SK-N-SH treated with all-trans-retinoic acid at 6 μM for 48 hours (cell line): ENCODE measurements at regions not wholly inside any gene's neighbourhood (a gene's known extent, or its start where the extent isn't known, plus 50 kb on each side); places are given as distances from the start of the nearest gene placed in this dataset.
"Not testable (repeated sequence)": the region's sequence is repeated elsewhere in the genome, so short reads cannot be mapped to it uniquely, and the experiment has no call there.

Experiments used
- ATAC-seq: fragments of 200-7000 bp; cut with Tn5 transposase; 3 replicates; pipeline ENCODE4 v1.9.1; 2020; ENCODE audit warnings: mild to moderate bottlenecking, moderate library complexity
- CSDC2 ChIP-seq: fragments of 250-450 bp; sonication (Bioruptor Pico); IDR thresholded peaks from 2 replicates; pipeline ENCODE4 v1.5.0; 2020; ENCODE audit warnings: mild to moderate bottlenecking, moderate library complexity
- ESRRG ChIP-seq: fragments of 250-450 bp; sonication (Bioruptor Pico); IDR thresholded peaks from 2 replicates; pipeline ENCODE4 v1.6.1; 2021; ENCODE audit warnings: mild to moderate bottlenecking
- GLIS3 ChIP-seq: fragments of 250-450 bp; sonication (Bioruptor Pico); IDR thresholded peaks from 2 replicates; pipeline ENCODE4 v1.5.0; 2020; ENCODE audit warnings: mild to moderate bottlenecking, moderate library complexity
- OSR1 ChIP-seq: fragments of 250-450 bp; sonication (Bioruptor Pico); IDR thresholded peaks from 2 replicates; pipeline ENCODE4 v1.8.0; 2022; ENCODE audit warnings: moderate library complexity, mild to moderate bottlenecking, inconsistent platforms
- RARB ChIP-seq: fragments of 250-450 bp; sonication (Bioruptor Pico); IDR thresholded peaks from 2 replicates; pipeline ENCODE4 v1.8.0; 2021; ENCODE audit warnings: mild to moderate bottlenecking, moderate library complexity
- SNAI2 ChIP-seq: fragments of 250-450 bp; sonication (Bioruptor Pico); IDR thresholded peaks from 2 replicates; pipeline ENCODE4 v1.5.0; 2020; ENCODE audit warnings: mild to moderate bottlenecking, moderate library complexity
- TCF4 ChIP-seq: fragments of 250-450 bp; sonication (Bioruptor Pico); IDR thresholded peaks from 2 replicates; pipeline ENCODE4 v1.8.0; 2021; ENCODE audit warnings: mild to moderate bottlenecking, moderate library complexity, borderline replicate concordance
- TOX ChIP-seq: fragments of 250-450 bp; sonication (Bioruptor Pico); IDR thresholded peaks from 2 replicates; pipeline ENCODE4 v1.8.0; 2021; ENCODE audit warnings: mild to moderate bottlenecking, moderate library complexity, borderline replicate concordance
- ZC3H10 ChIP-seq: fragments of 250-450 bp; sonication (Bioruptor Pico); IDR thresholded peaks from 2 replicates; pipeline ENCODE4 v1.5.1; 2021; ENCODE audit warnings: mild to moderate bottlenecking, moderate library complexity
- ZFP3 ChIP-seq: fragments of 250-450 bp; sonication (Bioruptor Pico); IDR thresholded peaks from 2 replicates; pipeline ENCODE4 v1.5.0; 2020; ENCODE audit warnings: mild to moderate bottlenecking, moderate library complexity
- ZFP30 ChIP-seq: fragments of 450-650 bp; formaldehyde crosslinking; IDR thresholded peaks from 2 replicates; pipeline ENCODE4 v1.5.0; 2022; ENCODE audit warnings: mild to moderate bottlenecking, moderate library complexity
- ZNF565 ChIP-seq: fragments of 450-650 bp; formaldehyde crosslinking; conservative IDR thresholded peaks from 2 replicates; pipeline ENCODE4 v1.5.0; 2020; ENCODE audit warnings: low read depth, mild to moderate bottlenecking, moderate library complexity
- ZNF70 ChIP-seq: fragments of 450-650 bp; formaldehyde crosslinking; IDR thresholded peaks from 2 replicates; pipeline ENCODE4 v1.5.0; 2020; ENCODE audit warnings: mild to moderate bottlenecking, moderate library complexity
- ZNF8 ChIP-seq: fragments of 450-650 bp; formaldehyde crosslinking; IDR thresholded peaks from 2 replicates; pipeline ENCODE4 v1.5.0; 2020; ENCODE audit warnings: mild to moderate bottlenecking, moderate library complexity
- TF ChIP-seq, protein P1 (sequence below): fragments of 250-450 bp; sonication (Bioruptor Pico); IDR thresholded peaks from 2 replicates; pipeline ENCODE4 v1.5.0; 2020; ENCODE audit warnings: mild to moderate bottlenecking, moderate library complexity
- TF ChIP-seq, protein P2 (sequence below): fragments of 250-450 bp; sonication (Bioruptor Pico); IDR thresholded peaks from 2 replicates; pipeline ENCODE4 v1.5.1; 2020; ENCODE audit warnings: low read depth, mild to moderate bottlenecking, moderate library complexity
- TF ChIP-seq, protein P3 (sequence below): fragments of 250-450 bp; sonication (Bioruptor Pico); IDR thresholded peaks from 2 replicates; pipeline ENCODE4 v1.8.0; 2021; ENCODE audit warnings: low read depth, mild to moderate bottlenecking, moderate library complexity, borderline replicate concordance
- TF ChIP-seq, protein P4 (sequence below): fragments of 250-450 bp; sonication (Bioruptor Pico); IDR thresholded peaks from 2 replicates; pipeline ENCODE4 v1.8.0; 2020; ENCODE audit warnings: mild to moderate bottlenecking, moderate library complexity, borderline replicate concordance

DNA sequence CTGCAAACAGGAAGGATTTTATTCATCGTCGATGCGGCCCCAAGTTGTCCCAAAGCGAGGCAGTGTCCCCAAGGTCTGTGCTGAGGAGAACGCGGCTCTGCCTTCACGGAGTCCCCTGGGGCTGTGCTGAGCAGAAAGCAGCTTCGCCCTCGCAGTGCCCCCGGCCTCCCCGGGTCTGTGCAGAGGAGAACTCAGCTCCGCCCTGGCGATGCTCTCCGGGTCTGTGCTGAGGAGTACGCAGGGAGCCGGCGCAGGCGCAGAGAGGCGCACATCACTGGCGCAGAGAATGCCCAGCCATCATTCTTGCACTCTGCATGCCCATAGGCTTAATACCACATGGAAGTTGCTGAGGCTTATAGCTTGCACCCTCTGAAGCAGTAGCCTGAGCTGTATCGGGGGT is 285.7 kb downstream of the CCDC74A start:
- ATAC-seq, result not testable (repeated sequence)

DNA sequence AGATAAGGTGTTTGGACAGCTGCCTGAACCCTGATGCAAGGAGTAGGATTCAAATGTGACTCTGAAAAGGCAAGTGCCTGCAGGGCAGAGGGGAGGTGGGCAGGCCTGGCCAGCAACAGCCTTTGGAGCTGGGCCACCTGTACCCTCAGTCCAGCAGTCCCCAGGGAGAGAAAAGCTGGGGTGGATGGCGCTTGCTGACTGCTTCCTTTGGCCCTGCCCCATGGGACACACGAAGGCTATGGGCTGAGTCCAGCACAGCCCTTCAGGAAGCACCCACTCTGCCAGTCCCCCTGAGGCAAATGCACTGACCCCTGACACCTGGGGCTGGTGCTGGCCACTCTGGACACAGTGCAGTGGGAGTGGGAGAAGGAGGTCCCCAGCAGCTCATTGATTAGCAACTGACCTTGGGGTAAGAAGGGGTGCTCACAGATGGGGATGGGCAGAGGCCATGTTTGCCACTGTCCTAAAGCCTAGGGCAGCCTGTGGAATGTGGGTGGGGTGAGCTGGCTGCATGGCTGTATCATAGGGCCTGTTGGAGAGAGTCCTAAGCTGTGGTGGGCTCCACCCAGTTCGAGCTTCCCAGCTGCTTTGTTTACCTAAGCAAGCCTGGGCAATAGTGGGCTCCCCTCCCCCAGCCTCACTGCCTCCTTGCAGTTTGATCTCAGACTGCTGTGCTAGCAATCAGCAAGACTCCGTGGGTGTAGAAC is 290.7 kb downstream of the CCDC74A start:
- not testable (repeated sequence) for ATAC-seq

DNA sequence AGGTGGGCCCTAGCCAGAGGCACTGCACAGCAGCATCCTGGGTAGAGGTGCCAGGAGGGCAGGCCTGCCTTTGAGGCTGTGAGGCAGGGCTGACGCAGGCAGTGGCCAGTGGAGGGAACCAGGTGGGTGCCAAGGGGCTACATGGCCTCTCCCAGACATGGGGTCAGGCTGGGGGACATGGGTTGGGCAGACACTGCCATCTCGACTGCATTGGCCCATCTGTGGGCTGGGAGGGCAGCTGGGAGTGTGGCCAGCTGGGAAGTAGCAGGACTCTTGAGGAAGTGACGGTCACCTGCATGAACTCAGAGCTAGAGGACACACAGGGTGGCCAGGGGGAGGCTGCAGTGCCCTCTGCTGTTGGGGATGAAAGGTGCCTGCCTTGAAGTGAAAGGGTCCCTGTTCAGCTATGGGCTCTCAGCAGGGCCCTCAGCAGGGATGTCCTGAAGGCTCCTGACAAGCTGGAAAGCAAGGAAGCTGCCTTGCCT is 294.6 kb downstream of the CCDC74A start:
- ATAC-seq, result not testable (repeated sequence)

DNA sequence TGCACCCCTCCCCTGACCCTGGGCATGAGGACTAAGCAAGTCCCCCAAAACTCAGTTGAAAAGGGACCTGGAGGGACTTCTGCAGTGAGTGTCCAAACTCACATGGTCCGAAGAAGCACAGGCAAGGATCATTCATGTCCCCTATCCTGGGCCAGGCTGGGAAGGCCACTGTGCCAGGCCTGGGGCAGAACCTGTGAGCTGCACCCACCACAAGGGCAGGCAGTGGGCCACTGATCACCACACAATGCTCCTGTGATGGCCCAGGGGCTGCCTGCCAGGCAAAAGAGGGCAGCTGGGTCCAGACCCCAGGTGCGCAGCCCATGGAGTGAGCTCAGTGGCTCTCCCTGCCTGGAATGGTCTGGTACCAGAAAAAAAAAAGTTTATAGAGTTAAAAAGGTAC is 295.4 kb downstream of the CCDC74A start:
- not testable (repeated sequence) for ATAC-seq

DNA sequence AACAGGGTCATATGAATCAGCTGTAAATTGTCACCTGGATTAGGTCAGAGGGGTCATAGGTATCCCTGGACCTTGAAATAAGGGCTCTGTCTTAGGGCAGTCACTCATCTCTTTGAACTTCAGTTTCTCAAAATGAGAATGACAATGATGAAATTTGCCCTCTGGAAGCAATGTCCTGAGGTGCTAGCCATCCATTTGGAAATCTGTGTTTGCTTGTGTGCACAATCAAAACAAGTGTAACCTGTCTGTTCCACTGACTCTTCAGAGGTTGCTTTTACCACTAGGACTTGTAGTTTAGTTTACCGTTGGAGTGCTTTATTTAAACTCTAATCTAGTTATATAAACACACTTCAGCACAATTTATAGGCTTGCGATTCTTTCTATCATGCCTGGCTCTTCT is 297.3 kb downstream of the CCDC74A start:
- ATAC-seq, result not testable (repeated sequence)

DNA sequence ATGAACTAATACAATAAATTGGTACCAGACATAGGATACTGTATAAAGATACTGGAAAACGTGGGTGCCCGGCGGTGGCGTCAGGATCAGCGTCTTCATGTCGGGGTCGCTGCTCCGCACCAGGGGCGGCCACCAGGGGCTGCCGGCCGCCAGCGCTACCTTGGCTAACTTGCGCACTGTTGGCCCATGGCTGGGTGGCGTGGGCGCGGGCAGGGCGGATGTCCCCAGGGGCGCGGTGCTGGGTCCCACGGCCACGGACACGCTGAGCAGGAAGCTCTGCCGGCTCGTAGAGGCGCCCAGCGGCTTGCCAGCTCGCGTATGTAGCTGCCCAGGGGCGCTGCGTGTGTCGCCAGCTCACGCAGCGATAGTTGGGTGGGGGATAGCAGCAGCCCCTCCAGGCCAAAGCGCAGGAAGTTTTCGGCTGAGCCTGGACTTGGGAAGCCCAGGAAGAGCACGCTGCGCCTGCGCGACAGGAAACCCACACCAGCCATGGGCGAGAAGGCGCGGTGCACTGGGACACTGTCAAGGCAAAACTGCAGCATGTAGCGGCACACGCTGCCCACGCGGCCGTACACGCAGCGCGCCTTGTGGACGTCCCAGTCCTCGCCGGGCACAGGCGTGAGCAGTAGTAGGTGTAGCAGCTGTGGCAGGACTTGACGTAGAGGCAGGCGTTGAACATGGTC is 299.9 kb downstream of the CCDC74A start:
- no peak for ATAC-seq
- TF ChIP-seq OSR1 (CRISPR knock-in tag), result no peak
- no peak for TF ChIP-seq RARB
- TF ChIP-seq GLIS3, result no peak
- TF ChIP-seq, protein P1, sequence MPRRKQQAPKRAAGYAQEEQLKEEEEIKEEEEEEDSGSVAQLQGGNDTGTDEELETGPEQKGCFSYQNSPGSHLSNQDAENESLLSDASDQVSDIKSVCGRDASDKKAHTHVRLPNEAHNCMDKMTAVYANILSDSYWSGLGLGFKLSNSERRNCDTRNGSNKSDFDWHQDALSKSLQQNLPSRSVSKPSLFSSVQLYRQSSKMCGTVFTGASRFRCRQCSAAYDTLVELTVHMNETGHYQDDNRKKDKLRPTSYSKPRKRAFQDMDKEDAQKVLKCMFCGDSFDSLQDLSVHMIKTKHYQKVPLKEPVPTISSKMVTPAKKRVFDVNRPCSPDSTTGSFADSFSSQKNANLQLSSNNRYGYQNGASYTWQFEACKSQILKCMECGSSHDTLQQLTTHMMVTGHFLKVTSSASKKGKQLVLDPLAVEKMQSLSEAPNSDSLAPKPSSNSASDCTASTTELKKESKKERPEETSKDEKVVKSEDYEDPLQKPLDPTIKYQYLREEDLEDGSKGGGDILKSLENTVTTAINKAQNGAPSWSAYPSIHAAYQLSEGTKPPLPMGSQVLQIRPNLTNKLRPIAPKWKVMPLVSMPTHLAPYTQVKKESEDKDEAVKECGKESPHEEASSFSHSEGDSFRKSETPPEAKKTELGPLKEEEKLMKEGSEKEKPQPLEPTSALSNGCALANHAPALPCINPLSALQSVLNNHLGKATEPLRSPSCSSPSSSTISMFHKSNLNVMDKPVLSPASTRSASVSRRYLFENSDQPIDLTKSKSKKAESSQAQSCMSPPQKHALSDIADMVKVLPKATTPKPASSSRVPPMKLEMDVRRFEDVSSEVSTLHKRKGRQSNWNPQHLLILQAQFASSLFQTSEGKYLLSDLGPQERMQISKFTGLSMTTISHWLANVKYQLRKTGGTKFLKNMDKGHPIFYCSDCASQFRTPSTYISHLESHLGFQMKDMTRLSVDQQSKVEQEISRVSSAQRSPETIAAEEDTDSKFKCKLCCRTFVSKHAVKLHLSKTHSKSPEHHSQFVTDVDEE (CRISPR knock-in tag), result no peak
- TF ChIP-seq, protein P2, sequence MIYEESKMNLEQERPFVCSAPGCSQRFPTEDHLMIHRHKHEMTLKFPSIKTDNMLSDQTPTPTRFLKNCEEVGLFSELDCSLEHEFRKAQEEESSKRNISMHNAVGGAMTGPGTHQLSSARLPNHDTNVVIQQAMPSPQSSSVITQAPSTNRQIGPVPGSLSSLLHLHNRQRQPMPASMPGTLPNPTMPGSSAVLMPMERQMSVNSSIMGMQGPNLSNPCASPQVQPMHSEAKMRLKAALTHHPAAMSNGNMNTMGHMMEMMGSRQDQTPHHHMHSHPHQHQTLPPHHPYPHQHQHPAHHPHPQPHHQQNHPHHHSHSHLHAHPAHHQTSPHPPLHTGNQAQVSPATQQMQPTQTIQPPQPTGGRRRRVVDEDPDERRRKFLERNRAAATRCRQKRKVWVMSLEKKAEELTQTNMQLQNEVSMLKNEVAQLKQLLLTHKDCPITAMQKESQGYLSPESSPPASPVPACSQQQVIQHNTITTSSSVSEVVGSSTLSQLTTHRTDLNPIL (CRISPR knock-in tag), result no peak
- no peak for TF ChIP-seq ZFP30
- no peak for TF ChIP-seq CSDC2 (CRISPR knock-in tag)
- no peak for TF ChIP-seq TOX (CRISPR knock-in tag)

DNA sequence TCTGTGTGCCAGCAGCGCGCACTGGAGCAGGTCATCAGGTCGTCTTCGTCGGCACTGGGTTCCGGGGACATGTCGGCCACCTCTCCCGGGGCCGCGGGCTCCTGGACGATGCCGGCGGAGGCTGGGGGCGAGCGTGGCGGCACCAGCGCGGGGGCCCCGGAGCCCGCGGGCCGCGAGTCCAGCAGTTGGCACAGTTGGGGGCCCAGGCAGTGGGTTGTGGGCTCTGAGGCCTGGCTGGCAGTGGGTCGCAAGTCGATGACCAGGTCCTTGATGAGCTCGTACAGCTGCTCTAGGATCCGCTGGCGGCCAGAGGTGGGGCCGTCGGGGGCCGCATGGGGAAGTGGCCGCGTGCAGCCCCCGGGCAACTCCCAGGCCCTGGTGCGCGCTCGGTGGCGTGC is 300.5 kb downstream of the CCDC74A start:
- ATAC-seq, result no peak
- no peak for TF ChIP-seq GLIS3
- TF ChIP-seq ZNF565 (CRISPR knock-in tag), result no peak
- TF ChIP-seq TCF4 (CRISPR knock-in tag), result no peak
- TF ChIP-seq RARB, result no peak
- no peak for TF ChIP-seq SNAI2 (CRISPR knock-in tag)
- no peak for TF ChIP-seq OSR1 (CRISPR knock-in tag)
- no peak for TF ChIP-seq ZNF8 (CRISPR knock-in tag)
- TF ChIP-seq ESRRG, result no peak
- TF ChIP-seq, protein P1 (CRISPR knock-in tag), result no peak
- TF ChIP-seq TOX (CRISPR knock-in tag), result no peak
- TF ChIP-seq ZC3H10 (CRISPR knock-in tag), result no peak
- TF ChIP-seq CSDC2 (CRISPR knock-in tag), result no peak
- no peak for TF ChIP-seq ZNF70 (CRISPR knock-in tag)
- no peak for TF ChIP-seq ZFP3 (CRISPR knock-in tag)
- TF ChIP-seq, protein P3, sequence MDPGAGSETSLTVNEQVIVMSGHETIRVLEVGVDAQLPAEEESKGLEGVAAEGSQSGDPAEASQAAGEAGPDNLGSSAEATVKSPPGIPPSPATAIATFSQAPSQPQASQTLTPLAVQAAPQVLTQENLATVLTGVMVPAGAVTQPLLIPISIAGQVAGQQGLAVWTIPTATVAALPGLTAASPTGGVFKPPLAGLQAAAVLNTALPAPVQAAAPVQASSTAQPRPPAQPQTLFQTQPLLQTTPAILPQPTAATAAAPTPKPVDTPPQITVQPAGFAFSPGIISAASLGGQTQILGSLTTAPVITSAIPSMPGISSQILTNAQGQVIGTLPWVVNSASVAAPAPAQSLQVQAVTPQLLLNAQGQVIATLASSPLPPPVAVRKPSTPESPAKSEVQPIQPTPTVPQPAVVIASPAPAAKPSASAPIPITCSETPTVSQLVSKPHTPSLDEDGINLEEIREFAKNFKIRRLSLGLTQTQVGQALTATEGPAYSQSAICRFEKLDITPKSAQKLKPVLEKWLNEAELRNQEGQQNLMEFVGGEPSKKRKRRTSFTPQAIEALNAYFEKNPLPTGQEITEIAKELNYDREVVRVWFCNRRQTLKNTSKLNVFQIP (CRISPR knock-in tag), result no peak
- TF ChIP-seq, protein P2 (CRISPR knock-in tag), result no peak
- TF ChIP-seq, protein P4, sequence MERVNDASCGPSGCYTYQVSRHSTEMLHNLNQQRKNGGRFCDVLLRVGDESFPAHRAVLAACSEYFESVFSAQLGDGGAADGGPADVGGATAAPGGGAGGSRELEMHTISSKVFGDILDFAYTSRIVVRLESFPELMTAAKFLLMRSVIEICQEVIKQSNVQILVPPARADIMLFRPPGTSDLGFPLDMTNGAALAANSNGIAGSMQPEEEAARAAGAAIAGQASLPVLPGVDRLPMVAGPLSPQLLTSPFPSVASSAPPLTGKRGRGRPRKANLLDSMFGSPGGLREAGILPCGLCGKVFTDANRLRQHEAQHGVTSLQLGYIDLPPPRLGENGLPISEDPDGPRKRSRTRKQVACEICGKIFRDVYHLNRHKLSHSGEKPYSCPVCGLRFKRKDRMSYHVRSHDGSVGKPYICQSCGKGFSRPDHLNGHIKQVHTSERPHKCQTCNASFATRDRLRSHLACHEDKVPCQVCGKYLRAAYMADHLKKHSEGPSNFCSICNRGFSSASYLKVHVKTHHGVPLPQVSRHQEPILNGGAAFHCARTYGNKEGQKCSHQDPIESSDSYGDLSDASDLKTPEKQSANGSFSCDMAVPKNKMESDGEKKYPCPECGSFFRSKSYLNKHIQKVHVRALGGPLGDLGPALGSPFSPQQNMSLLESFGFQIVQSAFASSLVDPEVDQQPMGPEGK (CRISPR knock-in tag), result no peak
